ENCODE measurements at regions not wholly inside any gene's neighbourhood (a gene's known extent, or its start where the extent isn't known, plus 50 kb on each side); places are given as distances from the start of the nearest gene placed in this dataset.

GRCh38 chr5:5882706-5883105 is 460.2 kb downstream of the ICE1 start:
- no peaks in the 10 kb centered on the region for H3K36me3 ChIP-seq
- TF ChIP-seq CTCF (IDR thresholded peaks at IDR 0.05): no peak
- intact Hi-C loops (cut with DNase I; ENCODE audit: low total_unique reads): no loop called here
- H3K4me1 ChIP-seq: no peaks in the 10 kb centered on the region
- WGBS, 2 donors (ENCODE audit: low coverage in 1 of 2): 60 to 68% methylated on average over 2 to 6 of the region's 6 CpGs
- H3K4me3 ChIP-seq: no peak overlapping the region
- DNase-seq: no peak
- in situ Hi-C loops (cut with MboI; ENCODE audit: low pct_ligation_motif_present in 1 of 4, low pct_unique_long_range_greater_than_20kb in 1 of 4, low sequenced_read_pairs in 3 of 4): loop anchor here in 1 of 4 donors (10.0 kb wide), 1 partner anchor 378 kb away; no protein-coding TSS in a partner anchor
- no peaks in the 10 kb centered on the region for H3K27me3 ChIP-seq
- H3K9me3 ChIP-seq: no peaks in the 10 kb centered on the region
- no peak overlapping the region for H3K27ac ChIP-seq

DNA sequence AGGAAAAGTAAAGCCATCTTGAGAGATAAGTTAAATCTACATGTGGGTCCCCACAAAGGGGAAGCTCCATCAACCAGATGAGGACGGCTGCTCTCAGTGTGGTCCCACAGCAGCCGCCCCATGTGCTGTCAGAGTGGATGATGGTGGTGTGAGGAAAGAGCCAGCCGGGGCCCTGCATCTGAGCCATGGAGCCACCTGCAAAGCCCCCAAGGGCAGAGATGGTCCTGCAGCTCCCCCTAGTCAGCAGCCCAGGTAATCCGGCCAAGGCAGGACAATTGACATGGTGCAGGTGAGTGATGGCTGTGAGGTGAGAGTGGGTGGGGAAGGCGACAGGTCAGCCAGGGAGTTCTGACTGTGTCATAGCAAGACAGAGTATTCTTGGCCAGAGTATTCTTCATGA is 458.8 kb downstream of the ICE1 start:
- no peaks in the 10 kb centered on the region for H3K27me3 ChIP-seq
- no peak overlapping the region for H3K27ac ChIP-seq
- no peak for TF ChIP-seq EP300 (IDR thresholded peaks at IDR 0.05; ENCODE audit: low read depth)
- no peak for TF ChIP-seq CTCF (IDR thresholded peaks at IDR 0.05)
- TF ChIP-seq POLR2AphosphoS5 (IDR thresholded peaks at IDR 0.05): no peak
- TF ChIP-seq POLR2A (IDR thresholded peaks at IDR 0.05): no peak
- intact Hi-C loops (cut with DNase I; ENCODE audit: low total_unique reads): no loop called here
- no peaks in the 10 kb centered on the region for H3K4me1 ChIP-seq
- no peak overlapping the region for H3K4me3 ChIP-seq
- in situ Hi-C loops (cut with MboI; ENCODE audit: low pct_ligation_motif_present in 1 of 4, low pct_unique_long_range_greater_than_20kb in 1 of 4, low sequenced_read_pairs in 3 of 4): loop anchor here in 1 of 4 donors (10.0 kb wide), 1 partner anchor 376 kb away; no protein-coding TSS in a partner anchor
- WGBS, 2 donors (ENCODE audit: low coverage in 1 of 2): 53% methylated on average over 5 of the region's 5 CpGs; no CpG with 5 or more reads in 1 of the 2 donors
- no peaks in the 10 kb centered on the region for H3K9me3 ChIP-seq
- no peak for DNase-seq
- no peaks in the 10 kb centered on the region for H3K36me3 ChIP-seq

DNA sequence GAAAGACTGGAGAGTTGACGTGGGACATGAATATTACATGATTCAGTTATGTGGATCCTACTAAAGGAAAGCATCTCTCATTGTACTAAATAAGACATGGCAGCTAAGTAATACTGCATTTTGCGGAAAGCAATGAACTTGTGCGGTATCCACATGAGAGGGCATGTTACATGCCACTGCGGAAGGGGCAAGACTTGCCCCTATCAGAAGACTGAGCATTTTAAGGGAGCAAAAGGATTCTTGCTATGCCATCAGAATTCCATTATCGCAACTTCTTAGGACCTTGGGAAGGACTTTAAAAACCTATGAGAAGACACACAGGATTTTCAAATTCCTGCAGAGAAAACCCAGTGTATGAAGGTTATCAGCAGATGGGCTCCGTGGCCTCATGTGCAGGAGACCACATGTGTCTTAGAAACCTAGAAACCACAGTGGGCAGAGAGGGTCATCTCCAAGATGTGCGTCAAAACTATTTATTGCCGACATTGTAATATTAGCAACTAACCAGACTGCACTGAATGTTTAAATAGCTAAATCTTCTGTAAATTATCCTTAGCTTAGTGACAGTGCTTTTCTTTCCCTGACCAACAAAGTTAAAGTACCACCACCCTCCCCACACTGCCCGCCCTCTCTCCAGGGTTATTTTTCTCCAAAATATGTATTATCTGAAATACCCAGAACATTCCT is 457.7 kb downstream of the ICE1 start:
- no peak overlapping the region for H3K27ac ChIP-seq
- H3K36me3 ChIP-seq: no peaks in the 10 kb centered on the region
- 85 to 93% methylated on average over 6 to 9 of the region's 9 CpGs for WGBS, 2 donors (ENCODE audit: low coverage in 1 of 2)
- intact Hi-C loops (cut with DNase I; ENCODE audit: low total_unique reads) (no loop called here), in situ Hi-C loops (cut with MboI; ENCODE audit: low pct_ligation_motif_present in 1 of 4, low pct_unique_long_range_greater_than_20kb in 1 of 4, low sequenced_read_pairs in 3 of 4) (loop anchor here in 1 of 4 donors (10.0 kb wide), 1 partner anchor 375 kb away; no protein-coding TSS in a partner anchor)
- no peak overlapping the region for H3K4me3 ChIP-seq
- no peaks in the 10 kb centered on the region for H3K27me3 ChIP-seq
- no peak for DNase-seq
- H3K4me1 ChIP-seq: no peaks in the 10 kb centered on the region
- no peaks in the 10 kb centered on the region for H3K9me3 ChIP-seq
- TF ChIP-seq POLR2AphosphoS5 (IDR thresholded peaks at IDR 0.05): no peak

DNA sequence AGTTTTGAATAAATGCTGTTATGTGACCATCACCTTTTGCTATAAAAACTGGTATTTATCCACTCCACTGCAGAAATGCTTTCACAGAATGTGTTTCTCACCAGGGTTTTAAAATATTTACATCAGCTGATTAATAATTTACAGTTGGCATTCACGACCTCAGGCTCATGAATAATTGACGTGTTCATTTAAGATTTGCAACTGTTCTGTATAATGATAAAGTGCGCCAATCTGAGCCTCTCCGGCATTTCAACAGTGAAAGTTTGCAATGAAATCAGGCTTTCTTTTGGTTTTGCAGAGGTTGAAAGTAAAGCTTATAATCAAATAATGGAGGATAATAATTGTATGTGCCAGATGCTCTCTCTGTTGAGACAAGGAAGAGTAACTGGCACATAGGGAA is 434.9 kb downstream of the ICE1 start:
- no peak for DNase-seq
- in situ Hi-C loops (cut with MboI; ENCODE audit: low pct_ligation_motif_present in 1 of 4, low pct_unique_long_range_greater_than_20kb in 1 of 4, low sequenced_read_pairs in 3 of 4) (no loop called here), intact Hi-C loops (cut with DNase I; ENCODE audit: low total_unique reads) (no loop called here)
- Histone ChIP-seq H3K4me1 (no peaks in the 10 kb centered on the region), H3K4me3 (no peak overlapping the region), H3K27ac (no peak overlapping the region), H3K36me3 (no peaks in the 10 kb centered on the region), H3K9me3 (no peaks in the 10 kb centered on the region), H3K27me3 (no peaks in the 10 kb centered on the region)
- TF ChIP-seq POLR2AphosphoS5 (IDR thresholded peaks at IDR 0.05) (no peak), CTCF (IDR thresholded peaks at IDR 0.05) (no peak), EP300 (IDR thresholded peaks at IDR 0.05; ENCODE audit: low read depth) (no peak), POLR2A (IDR thresholded peaks at IDR 0.05) (no peak)
- WGBS, 2 donors (ENCODE audit: low coverage in 1 of 2): 81 to 84% methylated on average over 4 of the region's 4 CpGs

DNA sequence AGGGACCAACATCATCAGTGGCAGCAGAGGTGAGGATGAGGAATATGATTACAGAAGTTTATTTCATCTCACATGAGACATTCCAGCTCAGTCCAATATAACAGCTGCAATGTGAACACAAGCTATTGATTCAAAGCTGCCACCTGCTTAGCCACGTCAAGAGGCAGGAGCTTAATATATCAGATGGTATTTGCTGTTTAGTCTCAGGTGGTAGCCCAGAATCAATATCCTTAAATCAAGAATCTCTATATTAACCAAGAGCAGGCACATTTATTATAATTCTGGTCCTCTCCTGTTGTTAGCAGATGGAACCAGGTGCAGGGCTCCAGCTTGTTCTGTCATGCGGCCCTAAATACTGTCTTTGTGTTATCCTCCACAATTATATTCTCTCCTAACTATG is 431.6 kb downstream of the ICE1 start:
- H3K36me3 ChIP-seq: no peaks in the 10 kb centered on the region
- intact Hi-C loops (cut with DNase I; ENCODE audit: low total_unique reads) (no loop called here), in situ Hi-C loops (cut with MboI; ENCODE audit: low pct_ligation_motif_present in 1 of 4, low pct_unique_long_range_greater_than_20kb in 1 of 4, low sequenced_read_pairs in 3 of 4) (no loop called here)
- 67 to 76% methylated on average over 1 to 2 of the region's 2 CpGs for WGBS, 2 donors (ENCODE audit: low coverage in 1 of 2)
- DNase-seq: no peak
- H3K9me3 ChIP-seq: no peaks in the 10 kb centered on the region
- H3K4me1 ChIP-seq: no peaks in the 10 kb centered on the region
- no peaks in the 10 kb centered on the region for H3K27me3 ChIP-seq
- H3K4me3 ChIP-seq: no peak overlapping the region
- H3K27ac ChIP-seq: no peak overlapping the region
- TF ChIP-seq CTCF (IDR thresholded peaks at IDR 0.05) (no peak), POLR2AphosphoS5 (IDR thresholded peaks at IDR 0.05) (no peak), EP300 (IDR thresholded peaks at IDR 0.05; ENCODE audit: low read depth) (no peak), POLR2A (IDR thresholded peaks at IDR 0.05) (no peak)

All from transverse colon (tissue), 4 donors.